Lung (tissue), 11 donors: ENCODE measurements at regions not wholly inside any gene's neighbourhood (a gene's known extent, or its start where the extent isn't known, plus 50 kb on each side); places are given as distances from the start of the nearest gene placed in this dataset.

Experiments used
- ATAC-seq: fragments of 200-7000 bp; cut with Tn5 transposase; one replicate; pipeline ENCODE4 v1.9.1; 2020; ENCODE audit warnings: moderate number of reproducible peaks; ENCODE audit not compliant: insufficient read depth, low FRiP score
- DNase-seq, 3 donors: peaks; one replicate each; pipeline ENCODE4 v3.0.0-alpha.2; 2013 to 2017
- H3K27ac ChIP-seq, 2 donors: one replicate each; pipeline ENCODE4 v1.5.1; 2013; ENCODE audit warnings: mild to moderate bottlenecking in 2 of 2, moderate library complexity in 2 of 2, control low read depth in 1 of 2, inconsistent platforms in 1 of 2, low read depth in 1 of 2, low read length in 1 of 2
- H3K27me3 ChIP-seq, 3 donors: one replicate each; pipeline ENCODE4 v1.5.1; 2013; ENCODE audit warnings: low read length in 2 of 3; ENCODE audit not compliant: control insufficient read depth in 3 of 3, insufficient read depth in 3 of 3
- H3K36me3 ChIP-seq, 4 donors: one replicate each; pipeline ENCODE4 v1.5.1; 2013; ENCODE audit warnings: low read length in 4 of 4, mild to moderate bottlenecking in 1 of 4, moderate library complexity in 1 of 4; ENCODE audit not compliant: control insufficient read depth in 4 of 4, insufficient read depth in 4 of 4
- H3K4me1 ChIP-seq, 5 donors: one replicate each; pipeline ENCODE4 v1.5.1; 2013; ENCODE audit warnings: low read length in 5 of 5, mild to moderate bottlenecking in 2 of 5, moderate library complexity in 1 of 5; ENCODE audit not compliant: control insufficient read depth in 5 of 5, insufficient read depth in 5 of 5
- H3K4me3 ChIP-seq: one replicate; pipeline ENCODE4 v1.5.1; 2013; ENCODE audit warnings: mild to moderate bottlenecking, control low read depth, moderate library complexity
- H3K9ac ChIP-seq, 2 donors: one replicate each; pipeline ENCODE4 v1.5.1; 2013; ENCODE audit warnings: low read length in 2 of 2, control low read depth in 1 of 2; ENCODE audit not compliant: insufficient read depth in 1 of 2
- H3K9me3 ChIP-seq, 4 donors: one replicate each; pipeline ENCODE4 v1.5.1; 2013; ENCODE audit warnings: low read length in 3 of 4, mild to moderate bottlenecking in 1 of 4, moderate library complexity in 1 of 4; ENCODE audit not compliant: control insufficient read depth in 4 of 4, insufficient read depth in 3 of 4
- CTCF ChIP-seq: IDR thresholded peaks from 2 replicates; pipeline ENCODE4 v1.5.1; 2012; ENCODE audit warnings: mild to moderate bottlenecking; ENCODE audit errors: control extremely low read depth, extremely low read depth
- WGBS, 2 donors: extraction: QIAGEN DNeasy Blood & Tissue Kit; methylation state at CpG; one replicate each; pipeline ENCODE4 v1.1.7; 2013; 5-methylcytosine and 5-hydroxymethylcytosine counted together
- donor health status: control.
- donor health status: control.
- donor health status: Bipolar disorder and iron deficiency.
- donor health status: healthy.
- donor health status: DM: yes; HTN: yes; CAD: no.

GRCh38 chr6:77010931-77011542 is 452.3 kb downstream of the HTR1B start:
- H3K27ac ChIP-seq, result no peak overlapping the region
- ATAC-seq, result no peak
- H3K4me3 ChIP-seq, result no peak overlapping the region
- H3K27me3 ChIP-seq, result no peaks in the 10 kb centered on the region
- H3K9me3 ChIP-seq, result peaks cover 0 to 14% (median 0%) of the 10 kb centered on the region in 4 donors
- no peak overlapping the region for H3K9ac ChIP-seq
- no peak for DNase-seq
- no peaks in the 10 kb centered on the region for H3K4me1 ChIP-seq
- TF ChIP-seq CTCF, result no peak
- no peaks in the 10 kb centered on the region for H3K36me3 ChIP-seq
- WGBS, 2 donors, result 95% methylated on average over 17 of the region's 17 CpGs

- Histone ChIP-seq H3K36me3 (no peaks in the 10 kb centered on the region), H3K9me3 (peaks cover 0 to 15% (median 5%) of the 10 kb centered on the region in 4 donors), H3K27ac (no peak overlapping the region), H3K9ac (no peak overlapping the region), H3K27me3 (no peaks in the 10 kb centered on the region), H3K4me3 (no peak overlapping the region), H3K4me1 (no peaks in the 10 kb centered on the region)
- WGBS, 2 donors, result 85 to 90% methylated on average over 9 of the region's 9 CpGs
- ATAC-seq (no peak), DNase-seq (no peak)
- TF ChIP-seq CTCF, result no peak
Measured at GRCh38 chr6:76992553-76992952, 470.7 kb downstream of the HTR1B start.

GRCh38 chr6:76984572-76984971 is 478.7 kb downstream of the HTR1B start:
- TF ChIP-seq CTCF, result no peak
- peaks cover 0 to 8% (median 1%) of the 10 kb centered on the region in 4 donors for H3K9me3 ChIP-seq
- no peak overlapping the region for H3K4me3 ChIP-seq
- no peak overlapping the region for H3K9ac ChIP-seq
- no peaks in the 10 kb centered on the region for H3K27me3 ChIP-seq
- H3K27ac ChIP-seq, result no peak overlapping the region
- DNase-seq (no peak), ATAC-seq (no peak)
- no peaks in the 10 kb centered on the region for H3K4me1 ChIP-seq
- H3K36me3 ChIP-seq, result no peaks in the 10 kb centered on the region
